IPS-18c (cell line): ENCODE measurements at regions not wholly inside any gene's neighbourhood (a gene's known extent, or its start where the extent isn't known, plus 50 kb on each side); places are given as distances from the start of the nearest gene placed in this dataset.
"Not testable (repeated sequence)": the region's sequence is repeated elsewhere in the genome, so short reads cannot be mapped to it uniquely, and the experiment has no call there.

Source experiments
- H3K4me3 ChIP-seq: 2 replicates; pipeline ENCODE4 v1.7.0; 2013; ENCODE audit warnings: low read depth, mild to moderate bottlenecking, low read length, moderate library complexity; ENCODE audit not compliant: insufficient read depth
- H3K9me3 ChIP-seq: one replicate; pipeline ENCODE4 v1.6.1; 2013; ENCODE audit warnings: mild to moderate bottlenecking, low read length, moderate library complexity; ENCODE audit not compliant: control insufficient read depth, insufficient read depth

- H3K9me3 ChIP-seq, H3K4me3 ChIP-seq: not testable (repeated sequence)
Measured at GRCh38 chr16:29271721-29272675, 134.5 kb downstream of the NPIPB11 start.

GRCh38 chr16:29270923-29271322, 135.6 kb downstream of the NPIPB11 start:
- H3K4me3 ChIP-seq, H3K9me3 ChIP-seq: not testable (repeated sequence)

GRCh38 chr16:29270033-29270432, 136.5 kb downstream of the NPIPB11 start:
- H3K9me3 ChIP-seq, H3K4me3 ChIP-seq: not testable (repeated sequence)

GRCh38 chr16:29269192-29269811, 137.2 kb downstream of the NPIPB11 start:
- not testable (repeated sequence) for H3K4me3 ChIP-seq, H3K9me3 ChIP-seq

- H3K9me3 ChIP-seq, H3K4me3 ChIP-seq: not testable (repeated sequence)
Measured at GRCh38 chr16:29268785-29269191, 137.7 kb downstream of the NPIPB11 start.

- H3K9me3 ChIP-seq, H3K4me3 ChIP-seq: not testable (repeated sequence)
Measured at GRCh38 chr16:29268348-29268747, 138.2 kb downstream of the NPIPB11 start.

GRCh38 chr16:29267891-29268290, 138.6 kb downstream of the NPIPB11 start:
- not testable (repeated sequence) for H3K4me3 ChIP-seq, H3K9me3 ChIP-seq

GRCh38 chr16:29267055-29267619, 139.4 kb downstream of the NPIPB11 start:
- H3K9me3 ChIP-seq, H3K4me3 ChIP-seq: not testable (repeated sequence)

- not testable (repeated sequence) for H3K4me3 ChIP-seq, H3K9me3 ChIP-seq
Measured at GRCh38 chr16:29266612-29267011, 139.9 kb downstream of the NPIPB11 start.

- H3K9me3 ChIP-seq, H3K4me3 ChIP-seq: not testable (repeated sequence)
Measured at GRCh38 chr16:29265255-29265853, 141.2 kb downstream of the NPIPB11 start.

- H3K9me3 ChIP-seq, H3K4me3 ChIP-seq: not testable (repeated sequence)
Measured at GRCh38 chr16:29264080-29264837, 142.3 kb downstream of the NPIPB11 start.

- not testable (repeated sequence) for H3K9me3 ChIP-seq, H3K4me3 ChIP-seq
Measured at GRCh38 chr16:29262725-29263124, 143.8 kb downstream of the NPIPB11 start.

- H3K4me3 ChIP-seq, H3K9me3 ChIP-seq: not testable (repeated sequence)
Measured at GRCh38 chr16:29261427-29262248, 144.9 kb downstream of the NPIPB11 start.

- not testable (repeated sequence) for H3K4me3 ChIP-seq, H3K9me3 ChIP-seq
Measured at GRCh38 chr16:29260683-29261426, 145.7 kb downstream of the NPIPB11 start.

GRCh38 chr16:29259635-29260457, 146.7 kb downstream of the NPIPB11 start:
- H3K4me3 ChIP-seq, H3K9me3 ChIP-seq: not testable (repeated sequence)
